Middle frontal gyrus (tissue), 1 donor: ENCODE measurements at regions not wholly inside any gene's neighbourhood (a gene's known extent, or its start where the extent isn't known, plus 50 kb on each side); places are given as distances from the start of the nearest gene placed in this dataset.

Experiments
- DNase-seq: peaks from one replicate; pipeline ENCODE4 v3.0.0-alpha.2; 2015; ENCODE audit warnings: low spot score; ENCODE audit errors: extremely low spot score

GRCh38 chr14:86540636-86541247 lies 1010.8 kb downstream of the FLRT2 start:
- DNase-seq: no peak

- no peak for DNase-seq
Measured at GRCh38 chr14:86539361-86540070, 1009.6 kb downstream of the FLRT2 start.

- no peak for DNase-seq
Measured at GRCh38 chr14:86533834-86534233, 1003.9 kb downstream of the FLRT2 start.

- no peak for DNase-seq
Measured at GRCh38 chr14:86532219-86532618, 1002.3 kb downstream of the FLRT2 start.

DNA sequence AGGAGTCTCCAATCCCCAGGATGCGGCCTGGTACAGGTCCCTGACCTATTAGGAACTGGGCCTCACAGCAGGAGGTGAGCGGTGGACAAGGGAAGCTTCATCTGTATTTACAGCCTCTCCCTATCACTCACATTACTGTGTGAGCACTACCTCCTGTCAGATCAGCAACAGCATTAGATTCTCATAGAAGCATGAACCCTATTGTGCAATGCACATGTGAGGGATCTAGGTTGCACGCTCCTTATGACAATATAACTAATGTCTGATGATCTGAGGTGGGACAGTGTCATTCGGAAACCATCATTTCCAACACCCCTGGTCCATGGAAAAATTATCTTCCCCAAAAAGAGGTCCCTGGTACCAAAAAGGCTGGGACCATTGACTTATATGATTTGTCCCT lies 1000.5 kb downstream of the FLRT2 start:
- DNase-seq: no peak

DNA sequence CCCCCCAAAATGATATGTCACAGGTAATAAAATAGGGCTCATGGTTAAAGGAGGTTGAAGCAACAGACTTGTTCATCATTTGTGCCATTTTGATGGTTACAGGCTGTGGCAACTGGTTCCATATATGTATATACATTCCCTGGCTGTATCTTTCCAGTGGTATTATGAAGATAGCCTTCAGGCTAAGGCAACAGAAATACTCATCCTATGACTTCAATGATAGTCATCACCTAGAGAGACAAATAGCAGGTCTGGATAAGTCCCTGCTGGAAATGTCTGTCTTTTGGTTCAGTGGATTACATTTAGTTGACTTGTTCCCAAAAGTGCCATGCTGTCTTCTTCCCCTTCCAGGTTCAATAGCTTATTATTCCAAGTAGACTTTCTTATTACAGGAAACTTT lies 997.4 kb downstream of the FLRT2 start:
- no peak for DNase-seq

DNA sequence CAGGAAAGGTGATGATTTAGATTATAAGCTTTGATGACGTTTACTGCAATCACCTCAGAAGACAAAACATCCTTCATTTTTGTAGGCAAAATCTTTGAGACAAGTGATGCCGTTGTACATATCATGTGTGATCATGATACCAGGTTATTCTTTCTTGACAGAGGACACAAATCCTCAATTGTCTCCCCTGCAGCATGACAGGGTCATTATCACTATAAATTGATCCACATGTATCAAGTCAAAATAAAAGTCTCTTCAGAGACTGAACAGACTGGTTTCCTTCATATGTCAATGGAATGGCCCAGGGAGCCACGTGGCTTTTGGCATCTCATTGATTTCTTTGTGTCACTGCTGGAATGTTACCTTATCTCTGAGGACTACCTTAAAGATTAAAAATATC lies 995.7 kb downstream of the FLRT2 start:
- no peak for DNase-seq

GRCh38 chr14:86521843-86522242 lies 991.9 kb downstream of the FLRT2 start:
- no peak for DNase-seq

DNA sequence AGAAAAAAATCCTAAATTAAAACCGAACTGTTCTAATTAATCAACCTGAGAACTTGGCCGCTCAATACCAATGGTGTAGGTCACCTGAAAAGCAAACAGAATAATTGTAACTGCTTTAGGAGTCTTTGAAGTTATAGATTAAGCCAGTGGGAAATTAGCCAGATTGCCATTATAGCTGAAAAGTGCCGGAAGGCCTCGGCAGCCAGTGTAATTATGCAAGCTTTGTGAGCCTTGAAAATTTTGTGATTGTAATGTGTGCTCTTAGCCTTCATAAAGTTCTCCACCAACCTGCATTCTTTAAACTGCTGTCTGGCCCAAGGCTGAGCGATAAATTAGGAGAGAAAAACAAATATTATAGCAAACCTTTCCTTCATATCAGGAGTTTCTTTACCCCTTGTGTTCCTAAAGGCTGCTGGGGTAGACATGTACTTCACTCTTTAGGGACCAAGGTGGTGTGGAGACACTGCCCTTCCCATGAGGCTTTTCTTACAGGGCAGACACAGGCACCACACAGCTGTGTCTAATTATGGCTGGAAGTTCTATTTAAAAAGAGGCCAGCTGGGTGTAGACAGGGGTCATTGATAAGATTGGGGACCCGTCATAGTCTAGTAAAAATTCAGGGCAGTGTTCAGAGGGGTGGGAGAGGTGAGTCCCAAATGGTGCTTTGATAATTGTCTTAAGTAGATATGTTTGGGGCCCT lies 991.2 kb downstream of the FLRT2 start:
- DNase-seq: no peak

- DNase-seq: no peak
Measured at GRCh38 chr14:86518298-86518697, 988.4 kb downstream of the FLRT2 start.

GRCh38 chr14:86515195-86515594 lies 985.3 kb downstream of the FLRT2 start:
- no peak for DNase-seq

GRCh38 chr14:86513564-86513963 lies 983.6 kb downstream of the FLRT2 start:
- DNase-seq: no peak

GRCh38 chr14:86513056-86513455 lies 983.1 kb downstream of the FLRT2 start:
- DNase-seq: no peak

GRCh38 chr14:86510491-86510890 lies 980.5 kb downstream of the FLRT2 start:
- no peak for DNase-seq

GRCh38 chr14:86505808-86506207 lies 975.9 kb downstream of the FLRT2 start:
- no peak for DNase-seq

DNA sequence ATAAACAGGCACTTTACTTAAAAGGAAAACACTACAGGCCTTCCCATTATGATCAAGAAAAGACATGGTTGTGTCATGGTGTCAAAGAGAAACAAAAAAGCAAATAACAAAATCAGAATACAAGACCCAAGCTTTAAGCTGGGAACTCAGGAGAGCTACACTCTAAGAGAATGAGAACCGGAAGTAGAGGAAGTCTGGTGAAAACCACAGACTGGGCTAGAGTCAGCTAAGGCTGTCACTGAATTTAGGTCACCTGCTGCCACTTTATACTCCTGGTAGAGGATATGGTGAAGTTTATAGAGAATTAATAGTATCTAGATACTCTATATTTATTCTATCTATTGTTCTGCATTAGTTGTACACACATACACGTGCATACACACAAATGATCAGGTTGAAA lies 971.7 kb downstream of the FLRT2 start:
- no peak for DNase-seq

DNA sequence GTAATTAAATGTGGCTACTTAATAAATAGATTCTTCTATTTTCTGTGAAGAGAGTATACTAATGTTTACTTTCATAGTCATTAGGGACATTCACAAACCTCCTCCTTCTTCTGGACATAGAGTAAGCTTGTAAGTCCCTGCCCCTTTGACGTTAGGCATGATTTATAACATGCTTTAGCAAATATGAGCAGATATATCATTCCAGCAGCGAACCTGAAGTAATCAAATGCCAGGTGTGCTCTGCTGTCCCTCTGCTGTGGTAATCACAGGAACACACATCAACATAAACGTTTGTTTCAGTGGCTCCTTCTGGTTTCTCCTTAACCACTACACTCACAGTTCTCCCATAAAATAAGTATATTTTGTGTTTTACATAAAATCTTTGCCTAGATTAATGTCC lies 961.8 kb downstream of the FLRT2 start:
- DNase-seq: no peak

- no peak for DNase-seq
Measured at GRCh38 chr14:86481104-86481503, 951.2 kb downstream of the FLRT2 start.

- DNase-seq: no peak
Measured at GRCh38 chr14:86464341-86464740, 934.4 kb downstream of the FLRT2 start.

DNA sequence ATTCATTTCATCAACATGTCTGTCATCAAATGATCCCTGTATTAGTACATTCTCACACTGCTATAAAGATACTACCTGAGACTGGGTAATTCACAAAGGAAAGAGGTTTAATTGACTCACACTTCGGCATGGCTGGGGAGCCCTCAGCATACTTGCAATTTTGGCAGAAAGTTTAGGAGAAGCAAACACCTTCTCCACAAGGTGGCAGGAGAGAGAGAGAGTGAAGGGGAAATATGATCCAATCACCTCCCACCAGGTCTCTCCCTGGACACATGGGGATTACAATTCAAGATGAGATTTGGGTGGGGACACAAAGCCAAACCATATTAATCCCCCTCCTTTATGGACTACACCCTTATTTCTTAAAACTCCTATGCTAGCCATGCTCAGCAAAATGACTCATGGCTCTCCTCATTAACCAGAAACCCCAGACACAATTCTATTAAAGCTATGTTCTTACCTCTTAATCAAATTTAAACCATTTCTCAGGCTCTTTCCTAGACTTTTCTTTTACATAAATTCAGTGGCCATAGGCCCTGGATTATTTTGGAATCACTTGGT lies 932.3 kb downstream of the FLRT2 start:
- no peak for DNase-seq

DNA sequence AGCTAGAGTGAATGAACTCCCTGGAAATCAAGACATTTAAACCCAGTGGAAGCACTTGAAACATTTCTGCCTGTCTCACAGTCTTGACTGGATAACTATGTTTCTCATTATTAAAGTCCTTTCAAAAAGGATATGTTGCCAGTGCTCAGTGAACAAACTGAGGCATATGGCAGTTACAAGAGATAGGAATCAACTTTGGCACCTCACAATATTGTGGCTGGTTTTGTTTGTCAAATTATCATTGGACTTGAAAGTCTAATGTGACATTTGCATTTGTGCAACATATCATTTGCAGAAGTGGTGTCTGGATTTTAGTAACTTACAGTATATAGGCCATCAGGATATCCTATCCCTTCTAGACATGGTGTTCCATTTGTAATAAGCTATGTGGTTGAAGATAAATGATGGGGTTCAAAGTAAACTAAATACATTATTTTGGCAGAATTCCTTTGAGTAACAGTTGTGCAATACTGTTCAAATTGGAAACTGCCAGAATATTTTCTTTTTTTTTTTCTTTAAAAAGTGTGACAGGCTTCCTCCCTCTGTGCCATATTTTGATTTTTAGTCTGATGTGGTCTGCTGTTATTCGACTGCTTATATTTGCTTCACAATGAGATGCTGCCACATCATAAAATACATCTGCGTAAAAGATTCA lies 927.7 kb downstream of the FLRT2 start:
- DNase-seq: no peak

GRCh38 chr14:86450085-86450484 lies 920.1 kb downstream of the FLRT2 start:
- no peak for DNase-seq
